GM21576 (cell line): ENCODE measurements at regions not wholly inside any gene's neighbourhood (a gene's known extent, or its start where the extent isn't known, plus 50 kb on each side); places are given as distances from the start of the nearest gene placed in this dataset.
"Not testable (repeated sequence)": the region's sequence is repeated elsewhere in the genome, so short reads cannot be mapped to it uniquely, and the experiment has no call there.

Experiments
- ATAC-seq: cut with Tn5 transposase; IDR thresholded peaks from one replicate; pipeline ENCODE4 v1.9.1; 2021; ENCODE audit warnings: mild to moderate bottlenecking, moderate library complexity; ENCODE audit not compliant: unreplicated experiment

GRCh38 chr13:82294226-82294625, 1588.0 kb downstream of the SLITRK1 start:
- no peak for ATAC-seq

GRCh38 chr13:82292334-82292733, 1589.9 kb downstream of the SLITRK1 start:
- ATAC-seq: no peak

- ATAC-seq: no peak
These were observed 1590.4 kb downstream of the SLITRK1 start for GRCh38 chr13:82291852-82292251.

- ATAC-seq: no peak
These were observed 1606.6 kb downstream of the SLITRK1 start for GRCh38 chr13:82275644-82276043.

- no peak for ATAC-seq
These were observed 1623.0 kb downstream of the SLITRK1 start for GRCh38 chr13:82259284-82259683.

GRCh38 chr13:82257790-82258507, 1624.3 kb downstream of the SLITRK1 start:
- no peak for ATAC-seq

- no peak for ATAC-seq
These were observed 1633.5 kb downstream of the SLITRK1 start for GRCh38 chr13:82248762-82249161.

- no peak for ATAC-seq
These were observed 1636.4 kb downstream of the SLITRK1 start for GRCh38 chr13:82245860-82246259.

GRCh38 chr13:82224806-82225205, 1657.5 kb downstream of the SLITRK1 start:
- ATAC-seq: no peak

GRCh38 chr13:82221621-82222020, 1660.7 kb downstream of the SLITRK1 start:
- ATAC-seq: no peak

GRCh38 chr13:82220641-82221040, 1661.6 kb downstream of the SLITRK1 start:
- ATAC-seq: no peak

- no peak for ATAC-seq
These were observed 1666.1 kb downstream of the SLITRK1 start for GRCh38 chr13:82216165-82216564.

- no peak for ATAC-seq
These were observed 1667.9 kb downstream of the SLITRK1 start for GRCh38 chr13:82214341-82214740.

GRCh38 chr13:82206241-82206640, 1676.0 kb downstream of the SLITRK1 start:
- ATAC-seq: no peak

GRCh38 chr13:82202398-82202797, 1679.9 kb downstream of the SLITRK1 start:
- ATAC-seq: no peak

GRCh38 chr13:82196087-82196486, 1686.2 kb downstream of the SLITRK1 start:
- no peak for ATAC-seq

- ATAC-seq: no peak
These were observed 1695.0 kb downstream of the SLITRK1 start for GRCh38 chr13:82187227-82187626.

GRCh38 chr13:82176751-82177150, 1705.5 kb downstream of the SLITRK1 start:
- no peak for ATAC-seq

- ATAC-seq: no peak
These were observed 1716.7 kb downstream of the SLITRK1 start for GRCh38 chr13:82165396-82166174.

GRCh38 chr13:82164780-82165395, 1717.4 kb downstream of the SLITRK1 start:
- ATAC-seq: not testable (repeated sequence)

GRCh38 chr13:82147526-82147925, 1734.7 kb downstream of the SLITRK1 start:
- ATAC-seq: no peak

GRCh38 chr13:82136880-82137279, 1745.4 kb downstream of the SLITRK1 start:
- ATAC-seq: no peak
